Lower lobe of right lung (tissue), 2 donors: ENCODE measurements at regions not wholly inside any gene's neighbourhood (a gene's known extent, or its start where the extent isn't known, plus 50 kb on each side); places are given as distances from the start of the nearest gene placed in this dataset.

Source experiments
- ATAC-seq, 2 donors: fragments of 200-7000 bp; cut with Tn5 transposase; one replicate each; pipeline ENCODE4 v1.9.1; 2020 to 2022; ENCODE audit warnings: mild to moderate bottlenecking in 2 of 2, moderate library complexity in 2 of 2
- DNase-seq: peaks from one replicate; pipeline ENCODE4 v3.0.0-alpha.2; 2020
- H3K27ac ChIP-seq: fragments of 200-600 bp; one replicate; pipeline ENCODE4 v1.8.0; 2022
- H3K27me3 ChIP-seq: fragments of 200-600 bp; one replicate; pipeline ENCODE4 v1.8.0; 2022; ENCODE audit warnings: low read depth
- H3K36me3 ChIP-seq: fragments of 200-600 bp; one replicate; pipeline ENCODE4 v1.8.0; 2022; ENCODE audit warnings: mild to moderate bottlenecking
- H3K4me1 ChIP-seq: fragments of 200-600 bp; one replicate; pipeline ENCODE4 v1.8.0; 2022
- H3K4me3 ChIP-seq: fragments of 200-600 bp; one replicate; pipeline ENCODE4 v1.8.0; 2022; ENCODE audit warnings: mild to moderate bottlenecking
- H3K9me3 ChIP-seq: fragments of 200-600 bp; one replicate; pipeline ENCODE4 v1.8.0; 2022
- intact Hi-C: fragments of 100-400 bp; cut with DNase I; formaldehyde crosslinking; loops from one replicate; pipeline ENCODE4 v1.11.0; 2022
- TF ChIP-seq, protein P1 (sequence below): fragments of 200-600 bp; IDR thresholded peaks from one replicate; pipeline ENCODE4 v1.8.0; 2022; ENCODE audit warnings: antibody characterized with exemption, mild to moderate bottlenecking
- donor health status: DM: no; HTN: yes; CAD: no; lungs with severe emphysema.

DNA sequence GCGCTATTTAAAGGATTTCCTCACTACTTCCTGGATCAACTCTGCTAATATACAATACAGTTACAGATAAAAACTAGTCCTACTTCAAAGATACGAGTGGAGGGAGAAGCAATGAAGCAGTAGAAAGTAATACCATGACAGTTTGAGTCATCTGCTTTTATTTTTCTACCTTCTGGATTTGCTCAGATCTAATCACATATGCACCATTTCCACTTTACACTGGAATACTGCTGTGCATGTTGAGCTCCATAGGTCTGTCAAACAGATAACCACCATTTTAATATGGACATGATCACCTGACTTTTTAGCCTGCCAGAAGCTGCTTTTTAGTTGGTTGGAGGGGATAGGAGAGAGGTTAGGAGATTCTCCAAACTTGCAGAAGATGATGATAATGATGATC, 92.5 kb downstream of the MMUT start:
- no peaks in the 10 kb centered on the region for H3K4me1 ChIP-seq
- DNase-seq (no peak), ATAC-seq (no peak)
- TF ChIP-seq, protein P1, sequence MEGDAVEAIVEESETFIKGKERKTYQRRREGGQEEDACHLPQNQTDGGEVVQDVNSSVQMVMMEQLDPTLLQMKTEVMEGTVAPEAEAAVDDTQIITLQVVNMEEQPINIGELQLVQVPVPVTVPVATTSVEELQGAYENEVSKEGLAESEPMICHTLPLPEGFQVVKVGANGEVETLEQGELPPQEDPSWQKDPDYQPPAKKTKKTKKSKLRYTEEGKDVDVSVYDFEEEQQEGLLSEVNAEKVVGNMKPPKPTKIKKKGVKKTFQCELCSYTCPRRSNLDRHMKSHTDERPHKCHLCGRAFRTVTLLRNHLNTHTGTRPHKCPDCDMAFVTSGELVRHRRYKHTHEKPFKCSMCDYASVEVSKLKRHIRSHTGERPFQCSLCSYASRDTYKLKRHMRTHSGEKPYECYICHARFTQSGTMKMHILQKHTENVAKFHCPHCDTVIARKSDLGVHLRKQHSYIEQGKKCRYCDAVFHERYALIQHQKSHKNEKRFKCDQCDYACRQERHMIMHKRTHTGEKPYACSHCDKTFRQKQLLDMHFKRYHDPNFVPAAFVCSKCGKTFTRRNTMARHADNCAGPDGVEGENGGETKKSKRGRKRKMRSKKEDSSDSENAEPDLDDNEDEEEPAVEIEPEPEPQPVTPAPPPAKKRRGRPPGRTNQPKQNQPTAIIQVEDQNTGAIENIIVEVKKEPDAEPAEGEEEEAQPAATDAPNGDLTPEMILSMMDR, result no peak
- peaks cover 7% of the 10 kb centered on the region for H3K9me3 ChIP-seq
- H3K4me3 ChIP-seq, result no peak overlapping the region
- H3K27me3 ChIP-seq, result no peaks in the 10 kb centered on the region
- no peak overlapping the region for H3K27ac ChIP-seq
- no peaks in the 10 kb centered on the region for H3K36me3 ChIP-seq
- intact Hi-C loops, result no loop called here

- intact Hi-C loops, result no loop called here
- no peak for ATAC-seq
- Histone ChIP-seq H3K27me3 (no peaks in the 10 kb centered on the region), H3K4me3 (no peak overlapping the region), H3K27ac (no peak overlapping the region), H3K4me1 (no peaks in the 10 kb centered on the region), H3K9me3 (peaks cover 7% of the 10 kb centered on the region), H3K36me3 (no peaks in the 10 kb centered on the region)
- TF ChIP-seq, protein P1, result no peak
- no peak for DNase-seq
These were observed 96.5 kb downstream of the MMUT start for GRCh38 chr6:49366539-49366938.

DNA sequence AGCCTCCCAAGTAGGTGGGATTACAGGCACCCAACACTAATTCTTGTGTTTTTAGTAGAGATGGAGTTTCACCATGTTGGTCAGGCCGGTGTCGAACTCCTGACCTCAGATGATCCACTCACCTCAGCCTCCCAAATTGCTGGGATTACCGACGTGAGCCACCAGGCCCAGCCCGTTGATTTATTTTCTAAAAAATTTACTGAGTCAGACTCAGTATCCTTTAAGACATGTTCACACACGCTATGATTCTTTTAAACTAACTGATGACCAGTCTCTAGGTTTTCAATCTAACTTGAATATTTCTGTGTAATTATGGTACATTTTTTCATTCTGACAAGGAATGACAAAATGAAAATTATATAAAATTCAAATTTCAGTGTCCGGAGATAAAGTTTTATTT, 114.5 kb downstream of the MMUT start:
- no peak overlapping the region for H3K27ac ChIP-seq

GRCh38 chr6:49342410-49342809, 120.6 kb downstream of the MMUT start:
- H3K4me1 ChIP-seq, result no peaks in the 10 kb centered on the region
- TF ChIP-seq, protein P1, result no peak
- no peak overlapping the region for H3K27ac ChIP-seq
- no peak for ATAC-seq
- no peak for DNase-seq
- no peaks in the 10 kb centered on the region for H3K36me3 ChIP-seq
- H3K4me3 ChIP-seq, result no peak overlapping the region
- no peaks in the 10 kb centered on the region for H3K9me3 ChIP-seq
- intact Hi-C loops, result no loop called here
- H3K27me3 ChIP-seq, result no peaks in the 10 kb centered on the region

More for the DNA sequence above, 114.5 kb downstream of the MMUT start:
- Histone ChIP-seq H3K27me3 (no peaks in the 10 kb centered on the region), H3K4me3 (no peak overlapping the region), H3K36me3 (no peaks in the 10 kb centered on the region), H3K9me3 (no peaks in the 10 kb centered on the region), H3K4me1 (no peaks in the 10 kb centered on the region)
- intact Hi-C loops, result no loop called here
- TF ChIP-seq, protein P1, result no peak
- DNase-seq (no peak), ATAC-seq (no peak)

GRCh38 chr6:49341869-49342268, 121.2 kb downstream of the MMUT start:
- Histone ChIP-seq H3K27me3 (no peaks in the 10 kb centered on the region), H3K27ac (no peak overlapping the region), H3K9me3 (no peaks in the 10 kb centered on the region), H3K4me3 (no peak overlapping the region), H3K36me3 (no peaks in the 10 kb centered on the region), H3K4me1 (no peaks in the 10 kb centered on the region)
- DNase-seq (no peak), ATAC-seq (no peak)
- intact Hi-C loops, result no loop called here
- TF ChIP-seq, protein P1, result no peak

GRCh38 chr6:49339096-49339495, 124.0 kb downstream of the MMUT start:
- DNase-seq, result no peak
- H3K9me3 ChIP-seq, result no peaks in the 10 kb centered on the region

More at GRCh38 chr6:49339096-49339495, 124.0 kb downstream of the MMUT start:
- TF ChIP-seq, protein P1, result no peak
- no peaks in the 10 kb centered on the region for H3K36me3 ChIP-seq
- no peak overlapping the region for H3K4me3 ChIP-seq
- H3K27ac ChIP-seq, result no peak overlapping the region
- ATAC-seq, result no peak
- intact Hi-C loops, result no loop called here
- no peaks in the 10 kb centered on the region for H3K27me3 ChIP-seq
- no peaks in the 10 kb centered on the region for H3K4me1 ChIP-seq
